Endothelial cell of umbilical vein (primary cell): ENCODE measurements at regions not wholly inside any gene's neighbourhood (a gene's known extent, or its start where the extent isn't known, plus 50 kb on each side); places are given as distances from the start of the nearest gene placed in this dataset.

ENCODE experiments used
- BruUV-seq: library from RNA; stranded (reverse); fragments of 400-500 nt; replicated peaks from 2 replicates; lab custom pipeline; 2021; lab: Mats Ljungman, UMichigan
- CTCF ChIA-PET: fragments of 300-600, 350-600 bp; sonication (Branson Sonifier 250); formaldehyde crosslinking; loops from one replicate; lab custom pipeline; 2021; ENCODE audit warnings: antibody characterized with exemption, inconsistent platforms; lab: Charles Lee
- POLR2A ChIA-PET: fragments of 300-600, 350-600 bp; sonication (Branson Sonifier 250); formaldehyde crosslinking; loops from one replicate; lab custom pipeline; 2021; ENCODE audit warnings: antibody characterized with exemption, inconsistent platforms; lab: Charles Lee
- DNase-seq: peaks from one replicate; pipeline ENCODE4 v3.0.0-alpha.2; 2011; ENCODE audit warnings: low read depth, low spot score
- FAIRE-seq: peaks from 2 replicates; lab custom pipeline; 2011; peaks lifted over from hg19 to GRCh38; lab: Jason Lieb, UNC
- H2AFZ ChIP-seq: 2 replicates; pipeline ENCODE4 v1.6.0; 2012; ENCODE audit warnings: low read depth, low read length, control low read depth, inconsistent platforms
- H3K27ac ChIP-seq: 2 replicates; pipeline ENCODE4 v1.5.1; 2011; ENCODE audit warnings: low read depth, mild to moderate bottlenecking, control low read depth, low read length, moderate library complexity; ENCODE audit not compliant: insufficient read depth
- H3K27me3 ChIP-seq, 2 experiments: 2 replicates each; pipeline versions ENCODE4 v1.6.0 to v1.6.1; 2011; ENCODE audit warnings: low read length in 2 of 2, mixed read lengths in 1 of 2; ENCODE audit not compliant: control insufficient read depth in 2 of 2, insufficient read depth in 2 of 2
- H3K36me3 ChIP-seq, 2 experiments: 2 replicates in 1 of 2; 3 replicates in 1 of 2; pipeline ENCODE4 v1.5.1; 2011; ENCODE audit warnings: low read length in 2 of 2, mild to moderate bottlenecking in 1 of 2, moderate library complexity in 1 of 2; ENCODE audit not compliant: control insufficient read depth in 2 of 2, insufficient read depth in 2 of 2; ENCODE audit errors: extremely low read depth in 1 of 2
- H3K4me1 ChIP-seq: 3 replicates; pipeline ENCODE4 v1.5.1; 2011; ENCODE audit warnings: mild to moderate bottlenecking, low read length; ENCODE audit not compliant: control insufficient read depth, insufficient read depth; ENCODE audit errors: extremely low read depth
- H3K4me2 ChIP-seq: 2 replicates; pipeline ENCODE4 v1.6.1; 2011; ENCODE audit warnings: low read length, control low read depth, mixed read lengths; ENCODE audit not compliant: insufficient read depth
- H3K4me3 ChIP-seq, 3 experiments: fragments of 200-600 bp in 1 of 3; sonication (generic), shearing (Covaris generic) in 1 of 3; replicated peaks in 1 of 3; 2 replicates each; pipeline ENCODE4 v1.5.1; 2011 to 2016; ENCODE audit warnings: control low read depth in 3 of 3, low read length in 3 of 3, mild to moderate bottlenecking in 2 of 3, inconsistent platforms in 1 of 3, low read depth in 1 of 3, moderate library complexity in 1 of 3; ENCODE audit not compliant: insufficient read depth in 1 of 3
- H3K79me2 ChIP-seq: 2 replicates; pipeline ENCODE4 v1.6.0; 2012; ENCODE audit warnings: low read length, inconsistent platforms; ENCODE audit not compliant: control insufficient read depth, insufficient read depth
- H3K9ac ChIP-seq: replicated peaks from 2 replicates; pipeline ENCODE3; 2011; ENCODE audit warnings: low read length, control low read depth; ENCODE audit not compliant: insufficient read depth; ENCODE audit errors: extremely low read depth
- H3K9me1 ChIP-seq: replicated peaks from 3 replicates; pipeline ENCODE4 v1.6.0; 2011; ENCODE audit warnings: mild to moderate bottlenecking, low read length; ENCODE audit not compliant: control insufficient read depth, insufficient read depth; ENCODE audit errors: extremely low read depth
- H3K9me3 ChIP-seq: replicated peaks from 2 replicates; pipeline ENCODE4 v1.5.1; 2012; ENCODE audit warnings: low read length, inconsistent platforms; ENCODE audit not compliant: control insufficient read depth, insufficient read depth
- H4K20me1 ChIP-seq: replicated peaks from 2 replicates; pipeline ENCODE3; 2011; ENCODE audit warnings: mild to moderate bottlenecking, low read length; ENCODE audit not compliant: control insufficient read depth, insufficient read depth; ENCODE audit errors: extremely low read depth
- CTCF ChIP-seq, 2 donors: IDR thresholded peaks; 1 replicate in 1 of 2; 2 replicates in 1 of 2; pipeline ENCODE4 v1.5.1; 2011; ENCODE audit warnings: low read length in 2 of 2, mild to moderate bottlenecking in 2 of 2, moderate library complexity in 2 of 2, control low read depth in 1 of 2, inconsistent platforms in 1 of 2, low read depth in 1 of 2; ENCODE audit not compliant: insufficient read depth in 1 of 2; ENCODE audit errors: extremely low read depth in 1 of 2
- EZH2 ChIP-seq: IDR thresholded peaks from 2 replicates; pipeline ENCODE4 v1.6.1; 2012; ENCODE audit warnings: borderline replicate concordance, low read depth, mild to moderate bottlenecking, moderate library complexity, low read length, inconsistent platforms; ENCODE audit not compliant: severe bottlenecking
- FOS ChIP-seq: IDR thresholded peaks from 2 replicates; pipeline ENCODE4 v1.6.1; 2011; ENCODE audit warnings: mild to moderate bottlenecking, low read length, moderate library complexity, borderline replicate concordance; ENCODE audit not compliant: insufficient read depth
- GATA2 ChIP-seq: IDR thresholded peaks from 2 replicates; pipeline ENCODE4 v1.7.0; 2011; ENCODE audit warnings: low read depth, mild to moderate bottlenecking, moderate library complexity, mixed read lengths, low read length; ENCODE audit not compliant: insufficient read length, insufficient read depth
- JUN ChIP-seq: IDR thresholded peaks from 2 replicates; pipeline ENCODE4 v1.6.1; 2011; ENCODE audit warnings: borderline replicate concordance, low read depth; ENCODE audit not compliant: insufficient read length, insufficient read depth
- MAX ChIP-seq: IDR thresholded peaks from 2 replicates; pipeline ENCODE4 v1.6.1; 2011; ENCODE audit not compliant: insufficient read depth, insufficient read length
- MYC ChIP-seq: IDR thresholded peaks from one replicate; pipeline ENCODE4 v1.6.1; 2011; ENCODE audit warnings: mild to moderate bottlenecking, low read depth, low read length
- POLR2A ChIP-seq: IDR thresholded peaks from 2 replicates; pipeline ENCODE4 v1.6.1; 2012; ENCODE audit warnings: low read depth, mild to moderate bottlenecking, control low read depth, low read length
- POLR2AphosphoS5 ChIP-seq: IDR thresholded peaks from 2 replicates; pipeline ENCODE4 v1.6.1; 2012; ENCODE audit warnings: low read depth, mild to moderate bottlenecking, control low read depth, low read length, moderate library complexity; ENCODE audit not compliant: insufficient read depth
- dilution Hi-C: fragments of 300-500 bp; cut with MboI; formaldehyde crosslinking; loops from one replicate; pipeline ENCODE4 v1.15.0; 2019; ENCODE audit warnings: low sequenced_read_pairs; ENCODE audit not compliant: extremely low pct_ligation_motif_present
- intact Hi-C: fragments of 100-400 bp; cut with micrococcal nuclease; formaldehyde crosslinking; loops from one replicate; pipeline ENCODE4 v1.10.0; 2022

GRCh38 chr9:15357050-15357653 is 50.1 kb upstream of the TTC39B start:
- dilution Hi-C loops: no loop called here
- Histone ChIP-seq H3K27me3 (no peaks in the 10 kb centered on the region), H3K4me2 (no peak overlapping the region), H4K20me1 (no peaks in the 10 kb centered on the region), H3K9me3 (no peaks in the 10 kb centered on the region), H3K79me2 (no peaks in the 10 kb centered on the region), H3K4me1 (no peaks in the 10 kb centered on the region), H3K9me1 (no peaks in the 10 kb centered on the region), H2AFZ (no peak overlapping the region), H3K4me3 (no peak overlapping the region), H3K27ac (no peak overlapping the region), H3K9ac (no peak overlapping the region), H3K36me3 (no peaks in the 10 kb centered on the region)
- POLR2A ChIA-PET: no interaction called here
- no TSS peak for BruUV-seq
- FAIRE-seq: no peak
- no peak for DNase-seq
- CTCF ChIA-PET: interaction anchor here (1.0 kb wide), 1 partner anchor 249 kb away, joined by 4 read pairs; no protein-coding TSS in a partner anchor
- no peak for TF ChIP-seq JUN
- no peak for TF ChIP-seq FOS
- TF ChIP-seq CTCF (IDR thresholded peaks at IDR 0.05; ENCODE audit: extremely low read depth in 1 of 2, insufficient read depth in 1 of 2, low read depth in 1 of 2, low read length in 2 of 2): no peak
- TF ChIP-seq MAX: no peak
- no peak for TF ChIP-seq EZH2
- no peak for TF ChIP-seq GATA2
- TF ChIP-seq POLR2A: no peak
- no peak for TF ChIP-seq MYC
- TF ChIP-seq POLR2AphosphoS5: no peak
- intact Hi-C loops: no loop called here
